ENCODE measurements at regions not wholly inside any gene's neighbourhood (a gene's known extent, or its start where the extent isn't known, plus 50 kb on each side); places are given as distances from the start of the nearest gene placed in this dataset.
"Not testable (repeated sequence)": the region's sequence is repeated elsewhere in the genome, so short reads cannot be mapped to it uniquely, and the experiment has no call there.

GRCh38 chr5:166810093-166810658 is 1481.3 kb upstream of the WWC1 start:
- H3K9me3 Mint-ChIP-seq = peaks cover 23% of the 10 kb centered on the region
- H3K27me3 Mint-ChIP-seq; H3K4me3 Mint-ChIP-seq; H3K36me3 Mint-ChIP-seq (ENCODE audit: low read depth); H3K4me1 Mint-ChIP-seq (ENCODE audit: low read depth); H3K27ac Mint-ChIP-seq: not testable (repeated sequence)

GRCh38 chr5:166810721-166811120 is 1480.7 kb upstream of the WWC1 start:
- Mint-ChIP-seq H3K9me3 (peaks cover 20% of the 10 kb centered on the region), H3K27me3 (no peaks in the 10 kb centered on the region), H3K4me1 (ENCODE audit: low read depth) (no peaks in the 10 kb centered on the region), H3K36me3 (ENCODE audit: low read depth) (no peaks in the 10 kb centered on the region), H3K4me3 (no peak overlapping the region), H3K27ac (no peak overlapping the region)

DNA sequence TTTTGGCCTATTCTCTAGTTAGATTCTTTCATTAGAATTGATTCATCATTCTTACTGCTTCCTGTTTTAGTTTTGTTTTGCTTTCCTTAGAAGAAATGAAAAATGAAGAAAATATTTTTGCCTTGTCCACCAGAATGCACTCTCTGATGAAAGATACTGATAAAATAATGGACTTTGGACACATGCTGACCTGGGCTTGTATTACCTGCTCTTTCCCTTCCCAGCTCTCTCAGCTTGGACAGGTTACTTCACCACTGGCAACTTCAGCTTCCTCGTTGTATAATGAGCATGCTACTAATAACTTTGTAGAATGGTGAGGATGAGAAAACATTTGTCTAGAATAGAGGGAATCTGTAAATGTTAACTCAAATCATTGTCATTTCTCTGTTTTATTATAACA is 1468.1 kb upstream of the WWC1 start:
- Mint-ChIP-seq H3K9me3 (peaks cover 7% of the 10 kb centered on the region), H3K27ac (no peak overlapping the region), H3K27me3 (no peaks in the 10 kb centered on the region), H3K4me3 (no peak overlapping the region), H3K4me1 (ENCODE audit: low read depth) (no peaks in the 10 kb centered on the region), H3K36me3 (ENCODE audit: low read depth) (no peaks in the 10 kb centered on the region)

GRCh38 chr5:166834246-166834645 is 1457.2 kb upstream of the WWC1 start:
- H3K27ac Mint-ChIP-seq = no peak overlapping the region
- peaks cover 11% of the 10 kb centered on the region for H3K9me3 Mint-ChIP-seq
- no peaks in the 10 kb centered on the region for H3K4me1 Mint-ChIP-seq (ENCODE audit: low read depth)
- H3K36me3 Mint-ChIP-seq (ENCODE audit: low read depth) = no peaks in the 10 kb centered on the region
- no peaks in the 10 kb centered on the region for H3K27me3 Mint-ChIP-seq
- no peak overlapping the region for H3K4me3 Mint-ChIP-seq

GRCh38 chr5:166845044-166845443 is 1446.4 kb upstream of the WWC1 start:
- Mint-ChIP-seq H3K27me3 (no peaks in the 10 kb centered on the region), H3K4me3 (no peak overlapping the region), H3K36me3 (ENCODE audit: low read depth) (no peaks in the 10 kb centered on the region), H3K4me1 (ENCODE audit: low read depth) (no peaks in the 10 kb centered on the region), H3K9me3 (peaks cover 30% of the 10 kb centered on the region), H3K27ac (no peak overlapping the region)

GRCh38 chr5:166856791-166857190 is 1434.7 kb upstream of the WWC1 start:
- Mint-ChIP-seq H3K4me1 (ENCODE audit: low read depth) (no peaks in the 10 kb centered on the region), H3K4me3 (no peak overlapping the region), H3K27ac (no peak overlapping the region), H3K9me3 (peaks cover 19% of the 10 kb centered on the region), H3K36me3 (ENCODE audit: low read depth) (no peaks in the 10 kb centered on the region), H3K27me3 (no peaks in the 10 kb centered on the region)

GRCh38 chr5:166860426-166860825 is 1431.0 kb upstream of the WWC1 start:
- Mint-ChIP-seq H3K4me1 (ENCODE audit: low read depth) (no peaks in the 10 kb centered on the region), H3K27me3 (no peaks in the 10 kb centered on the region), H3K27ac (no peak overlapping the region), H3K9me3 (peaks cover 19% of the 10 kb centered on the region), H3K36me3 (ENCODE audit: low read depth) (no peaks in the 10 kb centered on the region), H3K4me3 (no peak overlapping the region)

GRCh38 chr5:166862581-166862980 is 1428.9 kb upstream of the WWC1 start:
- Mint-ChIP-seq H3K27me3 (no peaks in the 10 kb centered on the region), H3K9me3 (peaks cover 21% of the 10 kb centered on the region), H3K4me3 (no peak overlapping the region), H3K27ac (no peak overlapping the region), H3K36me3 (ENCODE audit: low read depth) (no peaks in the 10 kb centered on the region), H3K4me1 (ENCODE audit: low read depth) (no peaks in the 10 kb centered on the region)

- Mint-ChIP-seq H3K27me3 (no peaks in the 10 kb centered on the region), H3K4me1 (ENCODE audit: low read depth) (no peaks in the 10 kb centered on the region), H3K9me3 (peaks cover 25% of the 10 kb centered on the region), H3K27ac (no peak overlapping the region), H3K36me3 (ENCODE audit: low read depth) (no peaks in the 10 kb centered on the region), H3K4me3 (no peak overlapping the region)
These were observed 1426.2 kb upstream of the WWC1 start for GRCh38 chr5:166865206-166865605.

DNA sequence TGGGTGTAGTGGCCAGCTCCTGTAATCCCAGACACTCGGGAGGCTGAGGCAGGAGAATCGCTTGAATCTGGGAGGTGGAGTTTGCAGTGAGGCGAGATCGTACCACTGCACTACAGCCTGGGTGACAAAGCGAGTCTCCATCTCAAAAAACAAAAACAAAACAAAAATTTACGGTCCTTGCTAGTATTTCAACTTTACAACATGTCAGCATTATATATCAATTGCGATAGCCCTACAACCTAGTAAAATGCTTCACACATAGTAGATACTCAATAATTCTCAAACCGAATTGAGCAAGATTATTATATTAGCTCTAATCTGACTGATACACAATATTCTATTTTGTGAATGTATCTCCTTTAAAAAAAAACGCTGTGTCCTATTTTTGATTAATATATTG is 1411.0 kb upstream of the WWC1 start:
- Mint-ChIP-seq H3K36me3 (ENCODE audit: low read depth) (no peaks in the 10 kb centered on the region), H3K27me3 (no peaks in the 10 kb centered on the region)

DNA sequence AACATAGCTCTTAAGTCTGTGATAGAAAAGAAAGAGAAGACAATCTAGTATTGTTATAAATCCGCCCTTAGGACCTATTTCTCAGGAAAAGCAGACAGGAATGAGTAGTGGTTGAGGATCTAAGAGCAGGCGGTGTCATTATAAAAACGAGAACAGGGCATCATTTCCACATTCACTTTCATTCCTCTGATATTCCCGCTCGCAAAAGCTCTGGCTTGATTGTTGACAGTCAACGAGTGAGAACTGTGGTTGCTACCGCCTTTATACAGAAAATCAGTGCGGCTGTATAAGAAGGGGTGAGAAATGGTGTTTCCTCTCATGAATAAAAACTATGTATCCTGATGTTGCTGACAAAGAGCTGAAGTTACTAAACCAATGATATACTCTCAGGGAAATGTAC is 1409.6 kb upstream of the WWC1 start:
- H3K4me1 Mint-ChIP-seq (ENCODE audit: low read depth) = no peaks in the 10 kb centered on the region
- H3K9me3 Mint-ChIP-seq = peaks cover 12% of the 10 kb centered on the region
- no peak overlapping the region for H3K27ac Mint-ChIP-seq
- no peaks in the 10 kb centered on the region for H3K27me3 Mint-ChIP-seq
- no peaks in the 10 kb centered on the region for H3K36me3 Mint-ChIP-seq (ENCODE audit: low read depth)
- H3K4me3 Mint-ChIP-seq = no peak overlapping the region

More for the DNA sequence above, 1411.0 kb upstream of the WWC1 start:
- Mint-ChIP-seq H3K4me3 (no peak overlapping the region), H3K9me3 (peaks cover 12% of the 10 kb centered on the region), H3K27ac (no peak overlapping the region), H3K4me1 (ENCODE audit: low read depth) (no peaks in the 10 kb centered on the region)

- Mint-ChIP-seq H3K4me3 (no peak overlapping the region), H3K36me3 (ENCODE audit: low read depth) (no peaks in the 10 kb centered on the region), H3K4me1 (ENCODE audit: low read depth) (no peaks in the 10 kb centered on the region), H3K27ac (no peak overlapping the region), H3K27me3 (no peaks in the 10 kb centered on the region), H3K9me3 (peaks cover 12% of the 10 kb centered on the region)
These were observed 1408.4 kb upstream of the WWC1 start for GRCh38 chr5:166883016-166883415.

GRCh38 chr5:166898166-166898565 is 1393.3 kb upstream of the WWC1 start:
- Mint-ChIP-seq H3K4me3 (no peak overlapping the region), H3K36me3 (ENCODE audit: low read depth) (no peaks in the 10 kb centered on the region)

DNA sequence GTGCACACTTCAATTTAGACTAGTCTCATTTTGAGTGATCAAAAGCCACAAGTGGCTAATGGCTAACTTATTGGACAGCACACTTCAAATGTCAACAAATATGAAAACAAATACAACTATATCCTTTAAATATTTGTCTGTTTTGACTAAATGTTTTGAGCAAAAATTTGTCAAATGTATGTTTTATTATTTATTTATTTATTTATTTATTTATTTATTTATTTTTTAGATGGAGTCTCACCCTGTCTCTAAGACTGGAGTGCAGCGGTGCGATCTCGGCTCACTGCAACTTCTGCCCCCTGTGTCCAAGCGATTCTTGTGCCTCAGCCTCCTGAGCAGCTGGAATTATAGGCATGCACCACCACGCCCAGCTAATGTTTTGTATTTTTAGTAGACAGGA is 1392.1 kb upstream of the WWC1 start:
- H3K9me3 Mint-ChIP-seq = peaks cover 6% of the 10 kb centered on the region
- no peaks in the 10 kb centered on the region for H3K36me3 Mint-ChIP-seq (ENCODE audit: low read depth)
- no peaks in the 10 kb centered on the region for H3K27me3 Mint-ChIP-seq
- no peak overlapping the region for H3K4me3 Mint-ChIP-seq
- no peaks in the 10 kb centered on the region for H3K4me1 Mint-ChIP-seq (ENCODE audit: low read depth)
- H3K27ac Mint-ChIP-seq = no peak overlapping the region

More at GRCh38 chr5:166898166-166898565, 1393.3 kb upstream of the WWC1 start:
- Mint-ChIP-seq H3K9me3 (peaks cover 6% of the 10 kb centered on the region), H3K4me1 (ENCODE audit: low read depth) (no peaks in the 10 kb centered on the region), H3K27me3 (no peaks in the 10 kb centered on the region), H3K27ac (no peak overlapping the region)

DNA sequence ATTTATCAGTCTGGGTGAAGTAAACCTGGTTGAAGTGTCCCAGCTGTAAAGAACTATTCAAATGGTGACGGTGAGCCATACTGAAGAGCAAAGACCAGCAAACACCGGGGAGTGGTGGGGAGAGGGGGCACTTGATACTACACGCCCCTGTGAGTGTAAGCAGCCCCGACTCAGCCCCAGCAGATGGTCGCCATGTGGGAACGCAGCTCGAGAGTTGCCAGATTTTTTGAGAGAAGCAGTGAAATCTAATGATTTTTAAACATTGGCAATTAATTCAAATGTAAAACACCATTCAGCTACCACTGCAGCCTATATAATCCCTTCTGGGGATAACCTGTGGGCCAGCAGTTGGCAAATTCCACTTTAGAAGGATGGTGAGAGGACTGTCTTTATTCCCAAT is 1386.9 kb upstream of the WWC1 start:
- Mint-ChIP-seq H3K27ac (no peak overlapping the region), H3K27me3 (no peaks in the 10 kb centered on the region), H3K4me1 (ENCODE audit: low read depth) (no peaks in the 10 kb centered on the region), H3K9me3 (peaks cover 2% of the 10 kb centered on the region), H3K4me3 (no peak overlapping the region), H3K36me3 (ENCODE audit: low read depth) (no peaks in the 10 kb centered on the region)

- H3K4me3 Mint-ChIP-seq = no peak overlapping the region
- no peak overlapping the region for H3K27ac Mint-ChIP-seq
- no peaks in the 10 kb centered on the region for H3K4me1 Mint-ChIP-seq (ENCODE audit: low read depth)
- peaks cover 2% of the 10 kb centered on the region for H3K9me3 Mint-ChIP-seq
- no peaks in the 10 kb centered on the region for H3K27me3 Mint-ChIP-seq
- H3K36me3 Mint-ChIP-seq (ENCODE audit: low read depth) = no peaks in the 10 kb centered on the region
These were observed 1384.3 kb upstream of the WWC1 start for GRCh38 chr5:166906991-166907713.
